Bronchial epithelial cell (primary cell): ENCODE measurements at regions not wholly inside any gene's neighbourhood (a gene's known extent, or its start where the extent isn't known, plus 50 kb on each side); places are given as distances from the start of the nearest gene placed in this dataset.

ENCODE experiments used
- DNase-seq: peaks from one replicate; pipeline ENCODE4 v3.0.0-alpha.2; 2010; ENCODE audit warnings: low read depth
- FAIRE-seq: peaks from 2 replicates; lab custom pipeline; 2011; peaks lifted over from hg19 to GRCh38; lab: Jason Lieb, UNC
- H3K27me3 ChIP-seq: 2 replicates; pipeline ENCODE4 v1.5.1; 2011; ENCODE audit warnings: low read length; ENCODE audit not compliant: control insufficient read depth, insufficient read depth
- H3K36me3 ChIP-seq: 2 replicates; pipeline ENCODE4 v1.5.1; 2011; ENCODE audit warnings: low read length; ENCODE audit not compliant: control insufficient read depth, insufficient read depth
- H3K4me3 ChIP-seq: 2 replicates; pipeline ENCODE4 v1.5.1; 2011; ENCODE audit warnings: mild to moderate bottlenecking, low read depth, low read length, control low read depth
- TF ChIP-seq, protein P1 (sequence below): IDR thresholded peaks from 2 replicates; pipeline ENCODE4 v1.5.1; 2011; ENCODE audit warnings: mild to moderate bottlenecking, moderate library complexity, low read length, control low read depth, inconsistent platforms; ENCODE audit not compliant: insufficient read depth, severe bottlenecking

DNA sequence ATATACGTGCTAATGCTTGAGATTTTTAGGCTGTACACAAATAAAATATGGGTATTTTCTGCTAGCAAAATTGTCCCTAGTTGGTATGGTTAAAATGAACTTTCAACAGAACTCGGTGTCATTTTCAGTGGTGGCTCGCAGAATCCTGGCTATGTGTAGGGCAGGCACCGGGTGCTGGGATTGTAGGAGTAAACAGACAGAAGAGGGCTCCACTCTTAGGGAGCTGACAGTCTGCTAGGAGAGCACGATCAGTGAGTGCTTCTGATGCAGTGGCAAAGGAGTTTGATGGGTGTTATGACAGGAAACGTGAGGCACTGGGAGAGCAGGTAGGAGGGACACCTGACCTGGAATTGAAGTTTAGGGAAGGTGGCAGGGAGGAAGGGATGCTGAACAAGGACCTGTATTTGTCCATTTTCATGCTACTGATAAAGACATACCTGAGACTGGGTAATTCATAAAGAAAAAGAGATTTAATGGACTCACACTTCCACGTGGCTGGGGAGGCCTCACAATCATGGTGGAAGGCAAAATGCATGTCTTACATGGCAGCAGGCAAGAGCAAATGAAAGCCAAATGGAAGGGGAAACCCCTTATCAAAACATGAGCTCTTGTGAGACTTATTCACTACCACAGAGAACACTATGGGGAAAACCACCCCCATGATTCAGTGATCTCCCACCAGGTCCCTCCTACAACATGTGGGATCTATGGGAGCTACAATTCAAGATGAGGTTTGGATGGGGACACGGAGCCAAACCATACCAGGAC is 105.4 kb upstream of the LCLAT1 start:
- TF ChIP-seq, protein P1, sequence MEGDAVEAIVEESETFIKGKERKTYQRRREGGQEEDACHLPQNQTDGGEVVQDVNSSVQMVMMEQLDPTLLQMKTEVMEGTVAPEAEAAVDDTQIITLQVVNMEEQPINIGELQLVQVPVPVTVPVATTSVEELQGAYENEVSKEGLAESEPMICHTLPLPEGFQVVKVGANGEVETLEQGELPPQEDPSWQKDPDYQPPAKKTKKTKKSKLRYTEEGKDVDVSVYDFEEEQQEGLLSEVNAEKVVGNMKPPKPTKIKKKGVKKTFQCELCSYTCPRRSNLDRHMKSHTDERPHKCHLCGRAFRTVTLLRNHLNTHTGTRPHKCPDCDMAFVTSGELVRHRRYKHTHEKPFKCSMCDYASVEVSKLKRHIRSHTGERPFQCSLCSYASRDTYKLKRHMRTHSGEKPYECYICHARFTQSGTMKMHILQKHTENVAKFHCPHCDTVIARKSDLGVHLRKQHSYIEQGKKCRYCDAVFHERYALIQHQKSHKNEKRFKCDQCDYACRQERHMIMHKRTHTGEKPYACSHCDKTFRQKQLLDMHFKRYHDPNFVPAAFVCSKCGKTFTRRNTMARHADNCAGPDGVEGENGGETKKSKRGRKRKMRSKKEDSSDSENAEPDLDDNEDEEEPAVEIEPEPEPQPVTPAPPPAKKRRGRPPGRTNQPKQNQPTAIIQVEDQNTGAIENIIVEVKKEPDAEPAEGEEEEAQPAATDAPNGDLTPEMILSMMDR = no peak
- FAIRE-seq (no peak), DNase-seq (no peak)
- no peak overlapping the region for H3K4me3 ChIP-seq
- H3K36me3 ChIP-seq = no peaks in the 10 kb centered on the region
- H3K27me3 ChIP-seq = peaks cover 3% of the 10 kb centered on the region

DNA sequence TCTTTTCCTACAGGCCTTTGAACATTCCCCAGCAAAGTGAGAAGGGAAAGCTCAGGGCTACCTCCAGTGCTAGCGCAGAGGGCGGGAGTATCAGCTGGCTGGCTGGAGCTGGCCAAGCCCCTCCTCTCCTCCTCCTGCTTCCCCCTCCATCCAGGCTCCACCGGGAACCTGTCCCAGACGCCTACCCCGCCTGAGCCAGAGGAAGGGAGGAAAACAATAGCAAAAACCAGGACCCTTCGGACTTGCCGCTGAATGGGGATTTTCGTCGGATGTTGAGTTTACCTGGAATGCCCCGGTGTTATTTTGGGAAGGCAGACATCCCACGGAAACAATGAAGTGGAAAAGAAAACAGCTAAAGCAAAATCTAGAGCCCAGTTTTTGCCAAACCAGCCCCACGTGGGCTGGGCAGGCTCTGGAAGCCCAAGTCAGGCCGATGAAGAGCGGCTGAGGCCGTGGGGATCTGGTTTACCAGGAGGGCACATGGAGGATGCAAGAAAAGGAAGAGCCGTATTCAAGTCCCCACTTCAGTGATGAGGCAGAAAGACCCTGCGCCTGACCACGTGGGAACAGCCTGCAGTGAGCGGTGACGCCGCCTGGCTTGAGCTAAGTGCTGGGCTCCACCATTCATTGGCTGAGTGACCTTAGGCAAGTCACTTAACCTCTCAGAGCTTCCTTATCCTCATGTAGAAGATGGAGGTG is 100.4 kb upstream of the LCLAT1 start:
- FAIRE-seq (no peak), DNase-seq (no peak)
- peaks cover 3% of the 10 kb centered on the region for H3K27me3 ChIP-seq
- H3K4me3 ChIP-seq = no peak overlapping the region
- no peaks in the 10 kb centered on the region for H3K36me3 ChIP-seq
- TF ChIP-seq, protein P1 = no peak

DNA sequence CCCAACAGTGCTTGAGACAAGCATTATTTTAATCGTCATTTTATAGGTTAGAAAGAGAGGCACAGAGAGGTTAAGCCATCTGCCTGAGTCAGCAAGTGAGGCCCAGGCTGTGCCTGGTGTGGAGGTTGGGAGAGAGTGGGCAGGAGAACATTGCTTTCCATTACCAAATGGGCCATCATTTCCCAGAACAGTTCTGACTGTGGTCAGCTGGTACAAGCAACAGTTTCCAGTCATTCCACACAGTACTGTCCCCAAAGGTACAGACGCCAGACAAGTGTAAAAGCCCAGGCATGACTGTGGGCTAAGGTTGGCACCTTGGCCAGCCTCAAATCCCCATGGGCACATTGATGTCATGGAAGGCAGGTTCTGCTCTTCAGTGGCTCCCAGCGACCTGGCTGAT is 98.2 kb upstream of the LCLAT1 start:
- DNase-seq (no peak), FAIRE-seq (no peak)

GRCh38 chr2:30349691-30350090 is 97.4 kb upstream of the LCLAT1 start:
- Histone ChIP-seq H3K27me3 (peaks cover 3% of the 10 kb centered on the region), H3K4me3 (no peak overlapping the region), H3K36me3 (no peaks in the 10 kb centered on the region)
- TF ChIP-seq, protein P1 = no peak
- FAIRE-seq = no peak
- DNase-seq = no peak

More for the DNA sequence above, 98.2 kb upstream of the LCLAT1 start:
- TF ChIP-seq, protein P1 = no peak
- Histone ChIP-seq H3K4me3 (no peak overlapping the region), H3K27me3 (peaks cover 3% of the 10 kb centered on the region), H3K36me3 (no peaks in the 10 kb centered on the region)

GRCh38 chr2:30351116-30351515 is 95.9 kb upstream of the LCLAT1 start:
- FAIRE-seq (no peak), DNase-seq (no peak)
- no peaks in the 10 kb centered on the region for H3K36me3 ChIP-seq
- peaks cover 3% of the 10 kb centered on the region for H3K27me3 ChIP-seq
- no peak overlapping the region for H3K4me3 ChIP-seq
- TF ChIP-seq, protein P1 = no peak
